HAP-1 (cell line): ENCODE measurements at regions not wholly inside any gene's neighbourhood (a gene's known extent, or its start where the extent isn't known, plus 50 kb on each side); places are given as distances from the start of the nearest gene placed in this dataset.

Experiments
- DNase-seq, 2 experiments: peaks; one replicate each; pipeline ENCODE4 v3.0.0-alpha.2; 2016 to 2020; ENCODE audit warnings: low spot score in 2 of 2
- H3K27me3 ChIP-seq: fragments of 250-450 bp; sonication (Bioruptor Pico); 2 replicates; pipeline ENCODE4 v1.5.1; 2020; ENCODE audit warnings: low read depth, mild to moderate bottlenecking, moderate library complexity
- H3K36me3 ChIP-seq: fragments of 250-450 bp; sonication (Bioruptor Pico); replicated peaks from 2 replicates; pipeline ENCODE4 v1.5.1; 2020; ENCODE audit warnings: mild to moderate bottlenecking
- H3K4me1 ChIP-seq: fragments of 250-450 bp; sonication (Bioruptor Pico); 2 replicates; pipeline ENCODE4 v1.5.1; 2020; ENCODE audit warnings: mild to moderate bottlenecking
- H3K4me3 ChIP-seq: fragments of 250-450 bp; sonication (Bioruptor Pico); 2 replicates; pipeline ENCODE4 v1.5.1; 2020; ENCODE audit warnings: mild to moderate bottlenecking, moderate library complexity
- H3K9me3 ChIP-seq: fragments of 250-450 bp; sonication (Bioruptor Pico); 2 replicates; pipeline ENCODE4 v1.5.1; 2020; ENCODE audit warnings: mild to moderate bottlenecking, moderate library complexity
- in situ Hi-C: fragments of 300-500 bp; cut with MboI; formaldehyde crosslinking; loops from 3 replicates; pipeline ENCODE4 v1.14.3; 2020; ENCODE audit warnings: low sequenced_read_pairs, inconsistent platforms, mixed read lengths

DNA sequence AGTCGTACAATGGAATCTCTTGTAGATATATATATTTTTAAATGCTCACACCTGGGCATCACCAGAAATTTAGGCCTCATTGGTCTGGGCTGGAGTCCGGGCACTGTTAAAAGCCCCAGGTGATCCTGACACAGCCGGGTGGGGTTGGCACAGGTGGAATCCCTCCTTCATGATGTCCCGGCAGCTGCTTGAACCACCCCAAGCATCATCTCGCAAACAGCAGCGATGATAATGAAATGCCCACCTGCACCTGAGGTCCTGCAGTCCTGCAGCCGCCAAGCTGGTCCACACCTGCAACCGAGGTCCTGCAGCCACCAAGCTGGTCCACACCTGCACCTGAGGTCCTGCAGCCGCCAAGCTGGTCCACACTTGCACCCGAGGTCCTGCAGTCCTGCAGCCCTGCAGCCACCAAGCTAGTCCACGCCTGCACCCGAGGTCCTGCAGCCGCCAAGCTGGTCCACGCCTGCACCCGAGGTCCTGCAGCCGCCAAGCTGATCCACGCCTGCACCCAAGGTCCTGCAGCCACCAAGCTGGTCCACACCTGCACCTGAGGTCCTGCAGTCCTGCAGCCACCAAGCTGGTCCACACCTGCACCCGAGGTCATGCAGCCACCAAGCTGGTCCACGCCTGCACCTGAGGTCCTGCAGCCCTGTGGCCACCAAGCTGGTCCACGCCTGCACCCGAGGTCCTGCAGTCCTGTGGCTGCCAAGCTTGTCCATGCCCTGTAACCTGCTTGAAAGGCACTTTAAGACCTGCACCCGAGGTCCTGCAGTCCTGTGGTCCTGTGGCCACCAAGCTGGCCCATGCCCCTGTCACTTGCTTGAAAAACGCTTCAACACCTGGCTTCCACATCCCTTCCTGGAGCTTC is 261.2 kb downstream of the DLL1 start:
- H3K36me3 ChIP-seq: no peaks in the 10 kb centered on the region
- no peaks in the 10 kb centered on the region for H3K4me1 ChIP-seq
- no peak overlapping the region for H3K4me3 ChIP-seq
- in situ Hi-C loops: no loop called here
- DNase-seq: no peak
- no peaks in the 10 kb centered on the region for H3K27me3 ChIP-seq
- peaks cover 2% of the 10 kb centered on the region; the same call in 1 of the 2 replicates for H3K9me3 ChIP-seq

DNA sequence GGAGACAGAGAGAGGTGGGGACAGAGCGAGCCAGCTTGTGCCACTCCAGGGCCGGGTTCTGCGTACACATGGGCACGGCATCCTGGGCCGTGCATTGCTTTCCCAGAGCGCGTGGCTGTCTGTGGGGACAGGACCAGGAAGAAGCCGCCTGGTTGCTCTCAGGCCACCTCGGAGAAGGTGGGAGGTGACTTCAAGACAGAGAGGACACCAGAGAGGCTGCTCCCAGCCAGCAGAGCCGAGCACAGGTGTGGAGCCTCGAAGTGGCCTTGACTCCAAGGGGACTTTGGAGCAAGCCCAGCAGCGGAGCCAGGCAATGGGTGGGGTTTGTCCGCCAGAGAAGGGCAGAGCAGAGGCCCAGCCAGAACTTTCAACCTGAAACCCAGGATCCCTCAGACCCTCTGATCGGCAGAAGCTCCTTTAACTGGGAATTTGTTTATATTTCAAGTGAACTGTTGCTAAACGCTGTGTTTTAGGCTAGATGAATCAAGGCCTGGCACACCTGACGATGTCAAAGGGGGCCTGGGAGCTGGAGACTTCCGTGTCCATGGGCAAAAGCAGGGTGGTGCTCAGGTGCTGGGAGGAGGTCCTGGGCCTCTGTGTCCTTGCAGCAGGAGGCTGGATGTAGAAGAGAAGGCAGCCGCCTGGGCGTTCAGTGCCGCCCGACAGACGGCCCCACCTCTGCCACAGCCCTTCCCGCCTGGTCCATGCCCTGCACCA is 262.1 kb downstream of the DLL1 start:
- Histone ChIP-seq H3K9me3 (no peaks in the 10 kb centered on the region), H3K4me3 (no peak overlapping the region), H3K4me1 (no peaks in the 10 kb centered on the region), H3K36me3 (no peaks in the 10 kb centered on the region), H3K27me3 (no peaks in the 10 kb centered on the region)
- DNase-seq: no peak
- in situ Hi-C loops: no loop called here

DNA sequence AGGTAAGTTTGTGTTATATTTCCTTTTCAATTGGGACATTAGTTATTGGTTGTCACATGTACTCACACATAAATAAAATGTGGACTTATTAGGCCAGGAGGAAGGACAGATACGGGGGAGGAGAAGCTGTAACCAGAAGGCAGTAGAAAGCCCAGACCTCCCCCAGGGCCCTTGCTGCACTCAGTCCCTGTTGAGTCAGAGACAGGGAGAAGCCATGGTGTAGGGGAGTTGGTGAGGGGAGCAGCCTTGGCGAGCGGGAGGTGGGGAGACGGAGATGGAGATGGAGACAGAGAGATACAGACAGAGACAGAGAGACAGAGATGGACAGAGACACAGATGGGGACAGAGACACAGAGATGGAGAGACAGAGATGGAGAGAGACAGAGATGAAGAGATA is 263.2 kb downstream of the DLL1 start:
- no peaks in the 10 kb centered on the region for H3K27me3 ChIP-seq
- no peak for DNase-seq
- H3K9me3 ChIP-seq: no peaks in the 10 kb centered on the region
- in situ Hi-C loops: no loop called here
- no peak overlapping the region for H3K4me3 ChIP-seq
- H3K4me1 ChIP-seq: no peaks in the 10 kb centered on the region
- H3K36me3 ChIP-seq: no peaks in the 10 kb centered on the region

DNA sequence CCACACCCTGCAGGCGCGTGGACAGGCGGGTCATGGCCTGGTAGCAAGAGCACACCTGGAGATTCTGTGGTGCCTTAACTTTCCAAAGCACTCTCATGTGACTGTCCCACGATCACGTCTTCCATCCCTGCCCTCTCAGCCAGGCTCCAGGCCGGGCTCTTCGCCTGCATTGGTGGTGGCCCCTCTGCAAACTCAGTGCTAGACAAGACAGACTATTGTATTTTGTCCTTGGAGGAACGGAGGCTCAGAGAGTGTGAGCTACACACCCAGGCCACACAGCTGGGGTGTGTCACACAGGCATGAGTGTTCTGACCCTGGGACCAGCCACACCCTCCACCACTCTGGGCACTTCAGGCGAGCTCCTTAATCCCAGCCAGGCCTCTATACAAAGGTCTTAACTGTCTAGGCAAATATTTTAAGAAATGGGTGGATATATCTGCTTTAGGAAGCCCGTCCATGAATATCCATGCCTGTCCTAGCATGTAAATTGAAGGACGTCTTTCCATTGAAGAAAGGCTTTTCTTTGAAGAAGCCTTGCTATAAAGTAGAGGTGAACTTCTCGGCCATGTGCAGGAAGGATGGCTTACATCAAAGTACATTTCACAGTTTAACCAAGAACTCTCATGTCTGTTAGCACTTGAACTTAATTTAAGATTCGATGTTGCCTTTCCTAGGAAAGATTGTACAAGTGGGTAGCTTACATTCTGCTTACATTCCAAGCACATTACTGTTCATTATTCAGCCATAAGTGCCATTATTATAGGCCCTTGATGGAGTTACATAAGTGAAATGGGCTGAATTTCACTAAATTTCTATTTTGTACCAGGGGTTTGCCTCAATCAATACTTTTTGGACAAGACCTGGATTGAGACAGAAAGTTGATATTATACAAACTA is 263.9 kb downstream of the DLL1 start:
- Histone ChIP-seq H3K36me3 (no peaks in the 10 kb centered on the region), H3K27me3 (no peaks in the 10 kb centered on the region), H3K4me3 (no peak overlapping the region), H3K9me3 (no peaks in the 10 kb centered on the region), H3K4me1 (no peaks in the 10 kb centered on the region)
- DNase-seq: no peak
- in situ Hi-C loops: no loop called here

DNA sequence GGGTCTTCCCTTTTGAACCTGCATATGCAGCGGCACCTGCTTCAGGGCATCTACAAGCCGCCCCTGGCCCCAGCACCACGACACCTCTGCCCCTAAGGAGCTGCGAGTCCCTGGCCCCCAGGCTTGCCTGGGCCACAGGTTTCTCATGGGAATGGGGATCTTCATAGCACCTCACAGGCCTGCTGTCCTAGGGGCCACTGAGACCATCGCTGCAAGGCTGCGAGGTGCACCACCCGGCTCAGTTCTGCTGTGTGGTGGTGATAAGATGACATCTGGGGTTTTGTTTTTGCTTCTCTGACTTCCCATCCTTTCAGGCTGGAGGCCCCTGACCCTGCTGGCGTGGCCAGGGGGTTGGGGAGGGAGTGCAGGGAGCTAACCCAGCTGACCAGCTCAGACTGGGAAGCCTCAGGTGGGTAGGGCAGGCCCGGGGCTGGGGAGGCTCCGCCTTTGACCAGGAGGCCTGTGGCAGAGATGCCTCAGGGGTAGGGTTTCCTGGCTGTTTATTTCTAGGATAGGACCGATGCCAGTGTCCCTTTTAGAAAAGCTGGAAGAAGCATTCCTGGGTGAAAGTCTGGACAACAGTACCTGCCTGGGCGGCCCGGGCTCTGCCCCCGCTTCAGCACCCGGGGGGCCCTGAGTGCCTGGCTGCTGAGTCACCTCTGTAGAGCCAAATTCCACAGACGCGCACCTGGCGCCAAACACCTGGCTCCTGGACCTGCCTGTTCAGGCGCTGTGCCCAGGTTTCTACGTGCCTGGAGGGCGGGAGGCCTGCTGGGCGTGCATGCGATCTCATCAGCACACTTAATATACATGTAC is 264.7 kb downstream of the DLL1 start:
- DNase-seq: no peak
- no peak overlapping the region for H3K4me3 ChIP-seq

DNA sequence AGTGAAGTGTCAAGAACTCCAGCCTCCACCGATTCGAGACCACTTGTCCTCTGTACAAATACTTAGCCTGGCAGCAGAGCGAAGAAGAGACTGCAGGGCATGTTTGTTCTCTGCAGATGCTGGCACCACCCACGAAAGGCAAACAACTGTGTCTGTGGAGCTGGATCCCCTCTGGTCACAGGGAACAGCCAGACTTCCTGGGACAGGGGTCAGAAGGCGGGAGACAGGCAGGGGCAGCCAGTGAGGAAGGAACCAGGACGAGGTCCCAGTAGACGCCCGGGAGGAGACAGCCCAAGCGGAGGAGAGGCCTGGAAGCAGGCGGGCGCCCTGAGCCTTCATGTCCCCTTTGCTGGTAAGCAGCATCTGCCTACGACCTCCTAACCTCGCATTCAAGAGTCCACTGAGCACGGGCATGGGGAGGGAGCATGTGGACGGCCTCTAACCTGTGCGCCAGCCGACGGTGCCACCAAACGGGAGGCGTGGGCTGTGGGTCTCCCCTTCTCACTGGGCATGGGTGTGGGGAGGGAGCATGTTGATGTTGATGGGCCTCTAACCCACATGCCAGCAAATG is 265.5 kb downstream of the DLL1 start:
- H3K27me3 ChIP-seq: no peaks in the 10 kb centered on the region
- no peaks in the 10 kb centered on the region for H3K4me1 ChIP-seq
- H3K4me3 ChIP-seq: no peak overlapping the region
- H3K36me3 ChIP-seq: no peaks in the 10 kb centered on the region
- no peaks in the 10 kb centered on the region for H3K9me3 ChIP-seq
- DNase-seq: no peak
- in situ Hi-C loops: no loop called here

More for the DNA sequence above, 264.7 kb downstream of the DLL1 start:
- in situ Hi-C loops: no loop called here
- no peaks in the 10 kb centered on the region for H3K4me1 ChIP-seq
- H3K9me3 ChIP-seq: no peaks in the 10 kb centered on the region
- no peaks in the 10 kb centered on the region for H3K36me3 ChIP-seq
- no peaks in the 10 kb centered on the region for H3K27me3 ChIP-seq

DNA sequence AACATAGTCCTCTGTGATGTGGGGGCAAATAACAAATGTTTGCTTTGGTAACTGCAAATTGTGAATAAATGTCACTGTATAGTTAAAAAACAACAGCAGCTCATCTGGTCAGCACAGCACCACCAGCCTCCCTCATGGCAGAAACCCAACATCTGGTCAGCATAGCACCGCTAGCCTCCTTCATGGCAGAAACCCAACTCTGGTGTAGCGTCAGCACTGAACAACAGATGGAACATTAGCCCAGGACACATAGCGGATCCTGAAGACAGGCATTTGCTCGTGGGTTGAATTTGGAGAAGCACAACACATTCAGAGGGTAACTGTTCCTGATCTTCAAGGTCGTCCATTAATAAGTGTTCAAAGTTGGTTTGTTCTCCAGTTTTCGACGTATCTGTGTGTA is 265.9 kb downstream of the DLL1 start:
- Histone ChIP-seq H3K36me3 (no peaks in the 10 kb centered on the region), H3K4me1 (no peaks in the 10 kb centered on the region), H3K4me3 (no peak overlapping the region), H3K27me3 (no peaks in the 10 kb centered on the region), H3K9me3 (no peaks in the 10 kb centered on the region)
- no peak for DNase-seq
- in situ Hi-C loops: no loop called here

DNA sequence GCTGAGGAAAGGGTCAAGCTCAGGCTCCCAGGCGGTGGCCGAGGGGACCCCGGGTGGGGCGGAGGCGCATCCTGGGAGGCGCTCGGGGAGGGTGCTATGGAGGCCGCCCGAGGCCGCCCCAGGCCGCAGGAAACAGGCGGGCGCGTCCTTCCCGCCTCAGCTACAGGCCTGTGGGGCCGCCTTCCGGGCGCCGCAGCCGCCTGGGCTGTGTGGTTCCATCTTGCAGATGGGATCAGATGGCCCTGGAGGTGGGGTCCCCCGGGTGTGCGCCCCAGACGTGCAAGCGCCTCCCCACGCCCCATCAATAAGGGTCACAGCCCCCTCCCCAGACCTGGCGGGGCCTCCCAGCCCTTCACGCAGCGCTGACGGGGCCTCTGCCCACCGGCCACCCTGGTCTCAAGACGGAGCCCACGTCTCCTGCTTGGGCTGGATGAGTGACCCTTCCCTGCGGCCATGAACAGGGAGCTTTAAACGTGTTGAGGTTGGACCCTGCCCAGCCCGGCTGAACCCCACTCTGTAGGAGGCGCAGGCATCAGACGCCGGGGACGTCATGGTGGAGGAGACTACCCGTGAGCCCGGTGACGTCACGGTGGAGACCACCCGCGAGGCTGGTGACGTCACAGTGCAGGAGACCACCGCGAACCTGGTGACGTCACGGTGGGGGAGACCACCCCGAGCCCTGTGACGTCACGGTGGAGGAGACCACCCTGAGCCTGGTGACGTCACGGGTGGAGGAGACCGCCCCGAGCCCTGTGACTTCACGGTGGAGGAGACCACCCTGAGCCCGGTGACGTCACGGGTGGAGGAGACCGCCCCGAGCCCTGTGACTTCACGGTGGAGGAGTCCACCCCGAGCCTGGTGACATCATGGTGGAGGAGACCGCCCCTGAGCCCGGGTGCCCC is 267.0 kb downstream of the DLL1 start:
- in situ Hi-C loops: no loop called here
- no peaks in the 10 kb centered on the region for H3K9me3 ChIP-seq

DNA sequence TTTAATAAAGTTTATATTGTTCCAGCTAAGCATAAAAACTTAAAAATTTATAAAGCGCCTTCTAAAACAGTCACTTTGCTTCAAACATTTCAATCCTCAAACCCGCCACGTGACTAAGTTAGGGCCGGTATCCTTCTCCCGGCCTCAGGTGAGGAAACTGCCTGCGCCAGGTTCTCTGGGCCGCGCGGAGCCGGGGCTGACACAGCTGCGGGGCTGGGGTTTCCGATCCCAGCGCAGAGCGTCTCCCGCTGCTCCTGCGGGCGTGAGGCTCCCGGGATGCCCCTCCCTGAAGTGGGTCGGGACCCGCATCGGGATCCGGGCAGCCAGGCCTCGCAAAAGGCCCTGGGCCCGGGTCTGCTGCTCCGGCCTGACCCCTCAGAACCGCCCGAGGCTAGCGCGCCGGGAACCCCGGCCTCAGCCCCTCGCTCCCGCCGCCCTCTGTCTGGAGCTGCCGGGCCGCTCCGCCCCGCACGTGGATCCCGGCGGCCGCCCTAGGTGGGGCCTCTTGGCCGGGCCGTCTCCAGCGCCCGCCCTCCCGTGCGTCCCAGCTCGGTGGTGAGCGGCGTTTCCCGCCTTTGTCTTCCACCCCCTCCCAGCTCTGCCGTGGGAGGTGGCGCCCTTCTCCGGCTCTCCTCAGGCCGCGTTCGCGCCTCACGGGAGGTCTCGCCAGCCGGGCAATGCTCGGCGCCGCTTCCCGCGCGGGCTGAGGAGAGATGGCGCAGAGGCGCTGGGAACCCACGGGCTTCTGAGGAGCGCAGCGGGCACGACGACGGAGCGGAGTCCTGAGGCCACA is 267.9 kb downstream of the DLL1 start:
- no peak for DNase-seq

More for the DNA sequence above, 267.0 kb downstream of the DLL1 start:
- no peaks in the 10 kb centered on the region for H3K36me3 ChIP-seq
- no peak overlapping the region for H3K4me3 ChIP-seq
- DNase-seq: no peak
- no peaks in the 10 kb centered on the region for H3K4me1 ChIP-seq
- no peaks in the 10 kb centered on the region for H3K27me3 ChIP-seq

DNA sequence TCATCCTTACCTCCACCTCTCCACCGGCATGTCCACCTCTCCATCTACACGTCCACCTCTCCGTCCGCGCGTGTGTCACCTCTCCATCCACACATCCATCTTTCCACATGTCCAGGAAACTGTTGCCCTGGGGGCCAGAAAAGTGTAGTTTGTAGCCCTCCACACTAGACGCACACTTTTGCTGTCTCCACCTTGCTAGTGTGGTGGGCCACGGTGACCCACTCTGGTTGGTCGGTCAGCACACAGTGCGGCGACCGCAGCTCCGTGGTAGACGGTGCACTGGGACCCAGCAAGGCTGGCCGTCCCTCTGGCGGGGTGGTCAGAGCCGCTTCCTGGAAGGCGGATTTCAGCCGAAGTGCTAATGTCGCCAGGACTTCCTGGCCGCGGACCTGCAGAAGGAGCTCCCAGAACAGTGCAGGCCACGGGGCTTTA is 268.6 kb downstream of the DLL1 start:
- in situ Hi-C loops: no loop called here
- no peaks in the 10 kb centered on the region for H3K9me3 ChIP-seq

More for the DNA sequence above, 267.9 kb downstream of the DLL1 start:
- Histone ChIP-seq H3K9me3 (no peaks in the 10 kb centered on the region), H3K4me1 (no peaks in the 10 kb centered on the region), H3K27me3 (no peaks in the 10 kb centered on the region), H3K4me3 (no peak overlapping the region), H3K36me3 (no peaks in the 10 kb centered on the region)
- in situ Hi-C loops: no loop called here

DNA sequence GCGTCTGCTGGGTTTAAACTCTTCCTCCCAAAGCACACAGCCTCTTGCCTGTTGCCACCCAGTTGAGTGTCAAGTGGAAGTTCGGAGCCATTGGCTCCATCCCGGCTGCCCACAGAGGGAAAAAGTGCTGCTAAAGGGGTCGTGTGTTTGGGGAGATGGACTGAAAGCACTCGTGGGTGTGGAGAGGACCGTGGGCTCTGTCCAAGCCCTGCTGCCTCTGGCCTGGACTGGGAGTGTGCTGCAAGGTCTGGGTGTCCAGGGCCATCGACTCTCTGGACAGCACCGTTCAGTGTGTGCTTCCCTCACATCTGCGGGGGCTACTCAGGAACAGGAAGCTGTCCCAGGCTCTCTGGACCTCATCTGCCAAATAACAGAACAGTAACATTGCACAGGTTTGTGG is 269.3 kb downstream of the DLL1 start:
- no peak overlapping the region for H3K4me3 ChIP-seq
- DNase-seq: no peak
- in situ Hi-C loops: no loop called here
- H3K9me3 ChIP-seq: no peaks in the 10 kb centered on the region
- no peaks in the 10 kb centered on the region for H3K4me1 ChIP-seq
- no peaks in the 10 kb centered on the region for H3K27me3 ChIP-seq
- H3K36me3 ChIP-seq: no peaks in the 10 kb centered on the region

More for the DNA sequence above, 268.6 kb downstream of the DLL1 start:
- H3K4me1 ChIP-seq: no peaks in the 10 kb centered on the region
- no peak for DNase-seq
- H3K27me3 ChIP-seq: no peaks in the 10 kb centered on the region
- H3K4me3 ChIP-seq: no peak overlapping the region
- H3K36me3 ChIP-seq: no peaks in the 10 kb centered on the region
